ENCODE measurements at regions not wholly inside any gene's neighbourhood (a gene's known extent, or its start where the extent isn't known, plus 50 kb on each side); places are given as distances from the start of the nearest gene placed in this dataset.

DNA sequence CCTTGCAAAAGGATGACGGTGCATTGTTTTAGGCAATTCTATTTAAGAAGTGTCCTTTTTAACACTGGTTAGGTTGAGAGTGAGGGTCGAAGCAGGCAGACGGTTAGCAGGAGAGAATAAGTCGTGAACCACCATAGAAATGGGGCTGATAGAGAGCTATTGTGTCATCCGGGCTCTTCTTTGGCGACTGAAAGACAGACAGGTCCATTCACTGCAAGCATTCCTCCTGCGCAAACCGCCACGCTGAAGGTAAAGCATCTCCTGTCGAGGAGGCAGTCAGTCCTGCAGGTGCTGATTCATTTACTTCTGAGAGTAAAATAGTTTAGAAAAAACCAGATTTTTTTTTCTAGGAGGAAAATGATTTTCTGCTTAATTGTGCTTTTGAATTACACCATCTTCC lies 1002.8 kb upstream of the NR2F2 start:
- no peaks in the 10 kb centered on the region for H3K36me3 ChIP-seq (ENCODE audit: control insufficient read depth, insufficient read depth, low read length)
- no peaks in the 10 kb centered on the region for H3K79me2 ChIP-seq (ENCODE audit: control insufficient read depth, insufficient read depth, low read length)
- H3K9me3 ChIP-seq (ENCODE audit: control insufficient read depth, insufficient read depth, low read depth, low read length), result no peaks in the 10 kb centered on the region
- H3K4me1 ChIP-seq (ENCODE audit: control insufficient read depth, extremely low read depth, insufficient read depth, low read length), result no peaks in the 10 kb centered on the region
- no peak overlapping the region for H3K27ac ChIP-seq (ENCODE audit: insufficient read depth, low read length)
- TF ChIP-seq, protein P1, sequence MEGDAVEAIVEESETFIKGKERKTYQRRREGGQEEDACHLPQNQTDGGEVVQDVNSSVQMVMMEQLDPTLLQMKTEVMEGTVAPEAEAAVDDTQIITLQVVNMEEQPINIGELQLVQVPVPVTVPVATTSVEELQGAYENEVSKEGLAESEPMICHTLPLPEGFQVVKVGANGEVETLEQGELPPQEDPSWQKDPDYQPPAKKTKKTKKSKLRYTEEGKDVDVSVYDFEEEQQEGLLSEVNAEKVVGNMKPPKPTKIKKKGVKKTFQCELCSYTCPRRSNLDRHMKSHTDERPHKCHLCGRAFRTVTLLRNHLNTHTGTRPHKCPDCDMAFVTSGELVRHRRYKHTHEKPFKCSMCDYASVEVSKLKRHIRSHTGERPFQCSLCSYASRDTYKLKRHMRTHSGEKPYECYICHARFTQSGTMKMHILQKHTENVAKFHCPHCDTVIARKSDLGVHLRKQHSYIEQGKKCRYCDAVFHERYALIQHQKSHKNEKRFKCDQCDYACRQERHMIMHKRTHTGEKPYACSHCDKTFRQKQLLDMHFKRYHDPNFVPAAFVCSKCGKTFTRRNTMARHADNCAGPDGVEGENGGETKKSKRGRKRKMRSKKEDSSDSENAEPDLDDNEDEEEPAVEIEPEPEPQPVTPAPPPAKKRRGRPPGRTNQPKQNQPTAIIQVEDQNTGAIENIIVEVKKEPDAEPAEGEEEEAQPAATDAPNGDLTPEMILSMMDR (conservative IDR thresholded peaks at IDR 0.05 in 1 of 2, IDR thresholded peaks at IDR 0.05 in 1 of 2; ENCODE audit: low read depth in 1 of 2, low read length in 2 of 2), result no peak
- no peak for TF ChIP-seq EZH2 (IDR thresholded peaks at IDR 0.05; ENCODE audit: low read length, missing control alignments)
- no peak overlapping the region for H3K9ac ChIP-seq (ENCODE audit: insufficient read depth, low read length)
- H4K20me1 ChIP-seq (ENCODE audit: control insufficient read depth, extremely low read depth, insufficient read depth, low read length), result no peaks in the 10 kb centered on the region
- no peak for DNase-seq (ENCODE audit: low read depth in 2 of 2)
- H2AFZ ChIP-seq (ENCODE audit: low read length), result no peak overlapping the region
- no peak overlapping the region for H3K4me3 ChIP-seq (replicated peaks in 1 of 4; ENCODE audit: control extremely low read depth in 1 of 4, insufficient read depth in 1 of 4, low read depth in 3 of 4, low read length in 4 of 4)
- no peak overlapping the region for H3K4me2 ChIP-seq (ENCODE audit: extremely low read depth, insufficient read depth, low read length)
- H3K27me3 ChIP-seq (ENCODE audit: control insufficient read depth, insufficient read depth, low read length), result no peaks in the 10 kb centered on the region

DNA sequence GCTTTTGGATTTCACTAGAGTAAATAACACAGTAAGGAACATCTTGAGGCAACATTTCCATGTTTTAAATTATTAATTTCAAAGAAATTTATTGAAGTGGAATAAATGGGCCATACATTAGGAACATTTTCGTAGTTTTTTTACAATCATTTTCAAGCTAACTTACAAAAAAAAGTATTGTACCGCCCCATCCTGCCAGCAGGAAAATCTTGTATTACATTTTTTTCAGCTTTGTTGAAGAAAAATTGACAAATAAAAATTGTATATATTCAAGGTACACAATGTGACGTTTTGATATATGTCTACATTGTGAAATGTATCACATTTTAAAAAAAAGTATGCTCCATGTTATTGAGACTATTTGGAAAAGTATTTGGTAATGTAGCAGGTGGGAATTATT lies 1001.9 kb upstream of the NR2F2 start:
- DNase-seq (ENCODE audit: low read depth in 2 of 2), result no peak
- H3K4me2 ChIP-seq (ENCODE audit: extremely low read depth, insufficient read depth, low read length), result no peak overlapping the region
- no peak overlapping the region for H2AFZ ChIP-seq (ENCODE audit: low read length)
- no peak overlapping the region for H3K4me3 ChIP-seq (replicated peaks in 1 of 4; ENCODE audit: control extremely low read depth in 1 of 4, insufficient read depth in 1 of 4, low read depth in 3 of 4, low read length in 4 of 4)
- no peaks in the 10 kb centered on the region for H3K4me1 ChIP-seq (ENCODE audit: control insufficient read depth, extremely low read depth, insufficient read depth, low read length)
- H4K20me1 ChIP-seq (ENCODE audit: control insufficient read depth, extremely low read depth, insufficient read depth, low read length), result no peaks in the 10 kb centered on the region
- no peaks in the 10 kb centered on the region for H3K79me2 ChIP-seq (ENCODE audit: control insufficient read depth, insufficient read depth, low read length)
- H3K27ac ChIP-seq (ENCODE audit: insufficient read depth, low read length), result no peak overlapping the region
- TF ChIP-seq, protein P1 (conservative IDR thresholded peaks at IDR 0.05 in 1 of 2, IDR thresholded peaks at IDR 0.05 in 1 of 2; ENCODE audit: low read depth in 1 of 2, low read length in 2 of 2), result no peak
- no peak for TF ChIP-seq EZH2 (IDR thresholded peaks at IDR 0.05; ENCODE audit: low read length, missing control alignments)
- H3K9me3 ChIP-seq (ENCODE audit: control insufficient read depth, insufficient read depth, low read depth, low read length), result no peaks in the 10 kb centered on the region
- no peaks in the 10 kb centered on the region for H3K36me3 ChIP-seq (ENCODE audit: control insufficient read depth, insufficient read depth, low read length)
- H3K27me3 ChIP-seq (ENCODE audit: control insufficient read depth, insufficient read depth, low read length), result no peaks in the 10 kb centered on the region
- no peak overlapping the region for H3K9ac ChIP-seq (ENCODE audit: insufficient read depth, low read length)

DNA sequence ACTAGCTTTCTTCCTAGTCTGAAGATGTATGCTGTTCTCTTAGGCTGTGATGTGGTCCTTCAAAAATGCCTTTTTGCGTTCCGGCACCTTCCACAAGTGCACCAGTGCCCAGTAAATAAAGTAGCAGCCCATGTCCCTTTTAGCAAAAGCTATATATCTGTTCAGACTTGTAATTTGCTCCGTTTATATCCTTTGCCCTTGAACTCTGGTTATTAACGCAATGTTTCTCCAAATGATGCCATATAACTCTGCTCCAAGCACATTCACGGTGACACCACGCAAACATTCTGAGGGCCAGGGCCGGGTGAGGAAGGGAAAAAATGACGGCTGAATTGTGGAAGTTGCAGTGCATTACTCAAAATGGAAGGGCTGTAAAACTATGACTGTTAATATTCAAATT lies 1001.1 kb upstream of the NR2F2 start:
- Histone ChIP-seq H3K4me3 (replicated peaks in 1 of 4; ENCODE audit: control extremely low read depth in 1 of 4, insufficient read depth in 1 of 4, low read depth in 3 of 4, low read length in 4 of 4) (no peak overlapping the region), H2AFZ (ENCODE audit: low read length) (no peak overlapping the region)

More for the DNA sequence above, 1001.1 kb upstream of the NR2F2 start:
- Histone ChIP-seq H3K79me2 (ENCODE audit: control insufficient read depth, insufficient read depth, low read length) (no peaks in the 10 kb centered on the region), H3K9me3 (ENCODE audit: control insufficient read depth, insufficient read depth, low read depth, low read length) (no peaks in the 10 kb centered on the region), H4K20me1 (ENCODE audit: control insufficient read depth, extremely low read depth, insufficient read depth, low read length) (no peaks in the 10 kb centered on the region), H3K36me3 (ENCODE audit: control insufficient read depth, insufficient read depth, low read length) (no peaks in the 10 kb centered on the region), H3K27ac (ENCODE audit: insufficient read depth, low read length) (no peak overlapping the region), H3K27me3 (ENCODE audit: control insufficient read depth, insufficient read depth, low read length) (no peaks in the 10 kb centered on the region), H3K4me1 (ENCODE audit: control insufficient read depth, extremely low read depth, insufficient read depth, low read length) (no peaks in the 10 kb centered on the region), H3K9ac (ENCODE audit: insufficient read depth, low read length) (no peak overlapping the region), H3K4me2 (ENCODE audit: extremely low read depth, insufficient read depth, low read length) (no peak overlapping the region)
- TF ChIP-seq, protein P1 (conservative IDR thresholded peaks at IDR 0.05 in 1 of 2, IDR thresholded peaks at IDR 0.05 in 1 of 2; ENCODE audit: low read depth in 1 of 2, low read length in 2 of 2), result no peak
- TF ChIP-seq EZH2 (IDR thresholded peaks at IDR 0.05; ENCODE audit: low read length, missing control alignments), result no peak
- no peak for DNase-seq (ENCODE audit: low read depth in 2 of 2)

All from fibroblast of lung (primary cell).